H54 (cell line): ENCODE measurements at regions not wholly inside any gene's neighbourhood (a gene's known extent, or its start where the extent isn't known, plus 50 kb on each side); places are given as distances from the start of the nearest gene placed in this dataset.

Experiments
- DNase-seq: peaks from one replicate; pipeline ENCODE4 v3.0.0; 2011; ENCODE audit warnings: low spot score, mixed read lengths; ENCODE audit not compliant: insufficient read length
- FAIRE-seq: peaks from 3 replicates; lab custom pipeline; 2011; peaks lifted over from hg19 to GRCh38; lab: Jason Lieb, UNC
- POLR2A ChIP-seq: IDR thresholded peaks from 2 replicates; pipeline ENCODE4 v1.6.1; 2011; ENCODE audit warnings: low read depth, mild to moderate bottlenecking, low read length

GRCh38 chr6:128827675-128828464, 55.1 kb upstream of the LAMA2 start:
- FAIRE-seq (no peak), DNase-seq (no peak)
- no peak for TF ChIP-seq POLR2A

GRCh38 chr6:128826606-128827005, 56.3 kb upstream of the LAMA2 start:
- no peak for FAIRE-seq
- TF ChIP-seq POLR2A = no peak

GRCh38 chr6:128822271-128822670, 60.7 kb upstream of the LAMA2 start:
- DNase-seq (no peak), FAIRE-seq (no peak)
- TF ChIP-seq POLR2A = no peak

More at GRCh38 chr6:128826606-128827005, 56.3 kb upstream of the LAMA2 start:
- no peak for DNase-seq

GRCh38 chr6:128821116-128821515, 61.8 kb upstream of the LAMA2 start:
- FAIRE-seq (no peak), DNase-seq (no peak)
- no peak for TF ChIP-seq POLR2A

- FAIRE-seq (no peak), DNase-seq (no peak)
- TF ChIP-seq POLR2A = no peak
Measured at GRCh38 chr6:128808856-128809255, 74.1 kb upstream of the LAMA2 start.

- FAIRE-seq (no peak), DNase-seq (no peak)
- TF ChIP-seq POLR2A = no peak
Measured at GRCh38 chr6:128807577-128807976, 75.4 kb upstream of the LAMA2 start.

- DNase-seq (no peak), FAIRE-seq (no peak)
- TF ChIP-seq POLR2A = no peak
Measured at GRCh38 chr6:128806261-128806660, 76.7 kb upstream of the LAMA2 start.

GRCh38 chr6:128803911-128804310, 79.0 kb upstream of the LAMA2 start:
- FAIRE-seq (no peak), DNase-seq (no peak)

GRCh38 chr6:128801621-128802020, 81.3 kb upstream of the LAMA2 start:
- no peak for FAIRE-seq
- TF ChIP-seq POLR2A = no peak
- DNase-seq = no peak

More at GRCh38 chr6:128803911-128804310, 79.0 kb upstream of the LAMA2 start:
- TF ChIP-seq POLR2A = no peak

- FAIRE-seq (no peak), DNase-seq (no peak)
- no peak for TF ChIP-seq POLR2A
Measured at GRCh38 chr6:128784266-128784665, 98.7 kb upstream of the LAMA2 start.

- TF ChIP-seq POLR2A = no peak
- no peak for FAIRE-seq
- DNase-seq = no peak
Measured at GRCh38 chr6:128768187-128768586, 114.8 kb upstream of the LAMA2 start.

GRCh38 chr6:128767705-128768104, 115.2 kb upstream of the LAMA2 start:
- no peak for FAIRE-seq
- no peak for DNase-seq
- no peak for TF ChIP-seq POLR2A

GRCh38 chr6:128767150-128767549, 115.8 kb upstream of the LAMA2 start:
- DNase-seq (no peak), FAIRE-seq (no peak)
- no peak for TF ChIP-seq POLR2A

- no peak for TF ChIP-seq POLR2A
- FAIRE-seq (no peak), DNase-seq (no peak)
Measured at GRCh38 chr6:128763599-128764300, 119.2 kb upstream of the LAMA2 start.
